ENCODE measurements at regions not wholly inside any gene's neighbourhood (a gene's known extent, or its start where the extent isn't known, plus 50 kb on each side); places are given as distances from the start of the nearest gene placed in this dataset.

- no peaks in the 10 kb centered on the region for H3K4me1 ChIP-seq (ENCODE audit: control insufficient read depth in 5 of 5, insufficient read depth in 5 of 5, low read length in 5 of 5)
- peak; percentile 69 for ATAC-seq (ENCODE audit: insufficient read depth, low FRiP score)
- no peak overlapping the region for H3K9ac ChIP-seq (ENCODE audit: insufficient read depth in 1 of 2, low read length in 2 of 2)
- H3K9me3 ChIP-seq (ENCODE audit: control insufficient read depth in 4 of 4, insufficient read depth in 3 of 4, low read length in 3 of 4) = peaks cover 0 to 6% (median 1%) of the 10 kb centered on the region in 4 donors
- H3K27ac ChIP-seq (ENCODE audit: low read depth in 1 of 2, low read length in 1 of 2) = no peak overlapping the region
- DNase-seq = peak in 1 of 3 donors; percentile 6
- WGBS, 2 donors = 74 to 83% methylated on average over 4 of the region's 4 CpGs
- H3K27me3 ChIP-seq (ENCODE audit: control insufficient read depth in 3 of 3, insufficient read depth in 3 of 3, low read length in 2 of 3) = no peaks in the 10 kb centered on the region
- no peak overlapping the region for H3K4me3 ChIP-seq
- no peaks in the 10 kb centered on the region for H3K36me3 ChIP-seq (ENCODE audit: control insufficient read depth in 4 of 4, insufficient read depth in 4 of 4, low read length in 4 of 4)
- no peak for TF ChIP-seq CTCF (IDR thresholded peaks at IDR 0.05; ENCODE audit: control extremely low read depth, extremely low read depth)
Measured at GRCh38 chr4:179307297-179308136, 1865.3 kb upstream of the AGA start.

GRCh38 chr4:179313823-179314222, 1871.6 kb upstream of the AGA start:
- Histone ChIP-seq H3K9ac (ENCODE audit: insufficient read depth in 1 of 2, low read length in 2 of 2) (no peak overlapping the region), H3K36me3 (ENCODE audit: control insufficient read depth in 4 of 4, insufficient read depth in 4 of 4, low read length in 4 of 4) (no peaks in the 10 kb centered on the region), H3K9me3 (ENCODE audit: control insufficient read depth in 4 of 4, insufficient read depth in 3 of 4, low read length in 3 of 4) (peaks cover 0 to 8% (median 3%) of the 10 kb centered on the region in 4 donors), H3K4me1 (ENCODE audit: control insufficient read depth in 5 of 5, insufficient read depth in 5 of 5, low read length in 5 of 5) (no peaks in the 10 kb centered on the region), H3K27ac (ENCODE audit: low read depth in 1 of 2, low read length in 1 of 2) (no peak overlapping the region), H3K27me3 (ENCODE audit: control insufficient read depth in 3 of 3, insufficient read depth in 3 of 3, low read length in 2 of 3) (no peaks in the 10 kb centered on the region), H3K4me3 (no peak overlapping the region)
- no peak for TF ChIP-seq CTCF (IDR thresholded peaks at IDR 0.05; ENCODE audit: control extremely low read depth, extremely low read depth)
- no peak for ATAC-seq (ENCODE audit: insufficient read depth, low FRiP score)
- WGBS, 2 donors = 100% methylated on average over 1 of the region's 1 CpG
- DNase-seq = no peak

GRCh38 chr4:179325181-179325580, 1882.9 kb upstream of the AGA start:
- WGBS, 2 donors = 87% methylated on average over 2 of the region's 2 CpGs
- ATAC-seq (ENCODE audit: insufficient read depth, low FRiP score) = no peak
- H3K36me3 ChIP-seq (ENCODE audit: control insufficient read depth in 4 of 4, insufficient read depth in 4 of 4, low read length in 4 of 4) = no peaks in the 10 kb centered on the region
- no peak overlapping the region for H3K4me3 ChIP-seq
- H3K27ac ChIP-seq (ENCODE audit: low read depth in 1 of 2, low read length in 1 of 2) = no peak overlapping the region
- H3K27me3 ChIP-seq (ENCODE audit: control insufficient read depth in 3 of 3, insufficient read depth in 3 of 3, low read length in 2 of 3) = no peaks in the 10 kb centered on the region
- DNase-seq = no peak
- no peaks in the 10 kb centered on the region for H3K4me1 ChIP-seq (ENCODE audit: control insufficient read depth in 5 of 5, insufficient read depth in 5 of 5, low read length in 5 of 5)
- peaks cover 0 to 1% (median 0%) of the 10 kb centered on the region in 4 donors for H3K9me3 ChIP-seq (ENCODE audit: control insufficient read depth in 4 of 4, insufficient read depth in 3 of 4, low read length in 3 of 4)
- no peak overlapping the region for H3K9ac ChIP-seq (ENCODE audit: insufficient read depth in 1 of 2, low read length in 2 of 2)
- no peak for TF ChIP-seq CTCF (IDR thresholded peaks at IDR 0.05; ENCODE audit: control extremely low read depth, extremely low read depth)
